AG04449 (cell line): ENCODE measurements at regions not wholly inside any gene's neighbourhood (a gene's known extent, or its start where the extent isn't known, plus 50 kb on each side); places are given as distances from the start of the nearest gene placed in this dataset.

ENCODE experiments used
- CTCF ChIA-PET: fragments of 350-600 bp; formaldehyde crosslinking; extraction: SDS; loops from one replicate; lab custom pipeline; 2021; ENCODE audit warnings: antibody characterized with exemption; lab: Yijun Ruan, JAX
- POLR2A ChIA-PET: fragments of 400-600, 350-600 bp; formaldehyde crosslinking; extraction: SDS; loops from one replicate; lab custom pipeline; 2020; ENCODE audit warnings: antibody characterized with exemption, inconsistent platforms; lab: Yijun Ruan, JAX
- DNase-seq: peaks from one replicate; pipeline ENCODE4 v3.0.0-alpha.2; 2010; ENCODE audit warnings: low read depth, low spot score
- H3K4me3 ChIP-seq: 2 replicates; pipeline ENCODE4 v1.5.1; 2011; ENCODE audit warnings: low read depth, mild to moderate bottlenecking, control low read depth, low read length
- TF ChIP-seq, protein P1 (sequence below): IDR thresholded peaks from one replicate; pipeline ENCODE4 v1.5.1; 2011; ENCODE audit warnings: mild to moderate bottlenecking, moderate library complexity, low read length, control low read depth, inconsistent platforms; ENCODE audit not compliant: insufficient read depth; ENCODE audit errors: missing control alignments

- DNase-seq, result no peak
- TF ChIP-seq, protein P1, sequence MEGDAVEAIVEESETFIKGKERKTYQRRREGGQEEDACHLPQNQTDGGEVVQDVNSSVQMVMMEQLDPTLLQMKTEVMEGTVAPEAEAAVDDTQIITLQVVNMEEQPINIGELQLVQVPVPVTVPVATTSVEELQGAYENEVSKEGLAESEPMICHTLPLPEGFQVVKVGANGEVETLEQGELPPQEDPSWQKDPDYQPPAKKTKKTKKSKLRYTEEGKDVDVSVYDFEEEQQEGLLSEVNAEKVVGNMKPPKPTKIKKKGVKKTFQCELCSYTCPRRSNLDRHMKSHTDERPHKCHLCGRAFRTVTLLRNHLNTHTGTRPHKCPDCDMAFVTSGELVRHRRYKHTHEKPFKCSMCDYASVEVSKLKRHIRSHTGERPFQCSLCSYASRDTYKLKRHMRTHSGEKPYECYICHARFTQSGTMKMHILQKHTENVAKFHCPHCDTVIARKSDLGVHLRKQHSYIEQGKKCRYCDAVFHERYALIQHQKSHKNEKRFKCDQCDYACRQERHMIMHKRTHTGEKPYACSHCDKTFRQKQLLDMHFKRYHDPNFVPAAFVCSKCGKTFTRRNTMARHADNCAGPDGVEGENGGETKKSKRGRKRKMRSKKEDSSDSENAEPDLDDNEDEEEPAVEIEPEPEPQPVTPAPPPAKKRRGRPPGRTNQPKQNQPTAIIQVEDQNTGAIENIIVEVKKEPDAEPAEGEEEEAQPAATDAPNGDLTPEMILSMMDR, result no peak
- CTCF ChIA-PET, result no interaction called here
- H3K4me3 ChIP-seq, result no peak overlapping the region
- POLR2A ChIA-PET, result no interaction called here
Observed at GRCh38 chr3:14299767-14300166, 102.6 kb upstream of the SLC6A6 start.

DNA sequence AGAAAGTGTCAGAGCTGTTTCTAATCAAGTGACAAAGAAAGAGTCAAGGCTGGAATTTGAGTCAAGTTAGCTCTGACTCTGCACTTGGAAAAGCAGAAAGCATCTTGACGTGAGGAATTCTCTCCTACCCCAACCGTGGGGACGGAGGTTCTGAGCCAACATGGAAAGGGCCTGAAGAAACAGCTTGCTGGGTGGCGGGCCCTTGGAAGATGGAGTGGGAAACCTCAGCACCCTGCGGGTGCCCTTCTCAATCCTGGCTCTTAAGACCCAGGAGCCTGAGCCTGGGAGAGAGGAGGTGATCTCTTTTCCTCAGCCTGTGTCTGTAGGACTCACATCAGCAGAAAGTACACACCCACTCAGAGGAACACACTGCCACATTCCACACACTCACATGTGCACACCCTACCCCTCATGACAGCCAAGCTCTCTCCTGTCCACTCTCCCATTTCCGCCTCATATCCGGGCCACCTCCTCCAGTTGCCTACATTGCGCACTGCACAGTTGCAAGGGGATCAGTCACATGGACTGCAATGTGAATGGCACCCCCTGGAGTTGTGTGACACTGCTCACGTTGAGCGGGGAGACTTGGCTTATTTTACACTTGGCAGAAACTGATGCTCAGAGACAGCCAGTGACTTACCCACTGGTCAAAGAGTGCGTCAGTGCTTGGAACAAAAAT, 101.5 kb upstream of the SLC6A6 start:
- no peak overlapping the region for H3K4me3 ChIP-seq
- POLR2A ChIA-PET, result no interaction called here
- CTCF ChIA-PET, result interaction anchor here (1.0 kb wide), 1 partner anchor 10 kb away, joined by 3 read pairs; no protein-coding TSS in a partner anchor
- DNase-seq, result no peak
- TF ChIP-seq, protein P1, result no peak

DNA sequence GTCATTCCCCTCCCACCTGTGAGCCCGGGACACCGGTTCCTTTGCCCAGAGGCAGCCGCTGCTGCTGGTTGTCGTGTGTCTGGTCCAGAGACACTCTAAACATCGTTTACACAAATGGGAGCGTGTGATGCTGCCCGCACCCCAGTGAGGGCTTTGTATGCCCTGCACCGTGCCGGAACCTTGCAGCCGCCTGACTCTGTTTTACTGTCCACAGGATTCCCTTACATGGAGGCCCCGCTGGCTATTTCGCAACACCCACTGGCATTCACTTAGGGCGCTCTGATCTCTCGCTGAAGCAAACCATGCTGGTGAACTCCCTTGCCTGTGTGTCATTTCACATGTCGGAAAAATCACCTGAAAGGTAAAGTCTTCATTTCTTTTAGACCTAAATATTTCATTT, 100.8 kb upstream of the SLC6A6 start:
- DNase-seq, result no peak
- POLR2A ChIA-PET, result no interaction called here

GRCh38 chr3:14303336-14304100, 98.9 kb upstream of the SLC6A6 start:
- H3K4me3 ChIP-seq, result no peak overlapping the region
- ChIA-PET CTCF (no interaction called here), POLR2A (no interaction called here)
- DNase-seq, result no peak
- TF ChIP-seq, protein P1, result no peak

More for the DNA sequence above, 100.8 kb upstream of the SLC6A6 start:
- CTCF ChIA-PET, result no interaction called here
- TF ChIP-seq, protein P1, result no peak
- no peak overlapping the region for H3K4me3 ChIP-seq

- H3K4me3 ChIP-seq, result no peak overlapping the region
- POLR2A ChIA-PET, result no interaction called here
- no peak for DNase-seq
- TF ChIP-seq, protein P1, result no peak
- CTCF ChIA-PET, result no interaction called here
Observed at GRCh38 chr3:14304101-14305045, 98.0 kb upstream of the SLC6A6 start.
